ENCODE measurements at regions not wholly inside any gene's neighbourhood (a gene's known extent, or its start where the extent isn't known, plus 50 kb on each side); places are given as distances from the start of the nearest gene placed in this dataset.

DNA sequence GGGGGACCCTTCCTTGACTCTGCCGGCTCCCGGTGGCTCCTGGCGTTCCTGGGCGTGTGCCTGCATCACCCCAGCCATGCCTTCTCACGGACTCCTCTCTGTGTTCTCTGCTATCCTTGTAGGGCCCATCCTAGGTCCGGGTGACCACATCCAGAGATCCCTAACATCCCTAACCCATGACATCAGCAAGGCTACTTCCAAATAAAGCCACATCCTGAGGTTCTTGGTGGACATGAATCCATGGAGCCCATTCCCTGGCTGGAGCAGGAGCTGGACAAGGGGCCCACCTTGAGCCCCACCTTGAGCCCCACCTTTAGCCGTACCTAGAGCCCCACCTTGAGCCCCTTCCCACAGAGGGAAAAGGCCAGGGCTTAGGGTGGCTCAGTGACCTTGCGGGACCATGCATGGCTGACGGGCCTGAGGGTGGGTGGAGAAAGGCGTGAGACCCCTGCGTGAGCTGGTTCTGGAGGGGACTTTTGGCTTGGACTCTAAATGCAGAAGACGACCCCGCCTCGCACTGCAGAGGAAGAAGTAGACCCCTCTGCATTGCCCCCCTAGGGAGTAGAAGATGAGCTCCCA lies 58.5 kb upstream of the INPP5A start:
- H3K4me1 Mint-ChIP-seq: peaks cover 4% of the 10 kb centered on the region
- peak in 1 of 3 donors; percentile 1 for DNase-seq
- no peak for ATAC-seq
- H3K4me3 Mint-ChIP-seq: no peak overlapping the region
- H3K27me3 Mint-ChIP-seq: peaks cover 49% of the 10 kb centered on the region
- H3K27ac Mint-ChIP-seq: no peak overlapping the region
- H3K9me3 ChIP-seq (ENCODE audit: control insufficient read depth, low read length, poor library complexity, severe bottlenecking): no peaks in the 10 kb centered on the region
- H3K36me3 Mint-ChIP-seq (ENCODE audit: low read depth): peaks cover 4% of the 10 kb centered on the region

DNA sequence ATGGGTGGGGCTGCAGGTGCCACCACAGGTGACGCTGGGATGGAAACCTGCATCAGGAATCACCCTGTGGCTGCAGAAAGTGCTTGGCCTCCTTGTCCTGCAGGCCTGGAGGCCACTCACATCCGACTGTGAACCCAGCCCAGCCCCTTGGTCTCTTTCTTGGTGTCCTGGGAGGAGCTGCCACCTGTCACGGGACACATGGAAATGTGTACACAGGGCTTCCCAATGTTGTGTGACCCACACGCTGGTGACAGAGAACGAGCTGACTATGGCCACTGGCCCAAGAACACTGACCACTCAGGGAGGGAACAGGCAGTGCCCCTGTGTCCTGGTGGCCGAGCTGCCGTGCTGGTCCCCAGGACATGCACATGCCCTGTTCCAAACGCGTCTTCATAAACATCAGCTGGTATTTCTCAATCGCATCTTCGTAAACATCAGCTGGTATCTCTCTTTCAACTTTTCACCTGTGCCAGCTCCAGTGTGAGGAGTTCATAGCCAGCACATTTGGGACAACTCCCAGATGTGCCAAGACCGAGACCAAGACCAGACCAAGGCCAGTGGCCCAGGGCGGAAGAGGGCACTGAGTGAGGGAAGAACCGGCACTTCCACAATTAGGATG lies 57.9 kb upstream of the INPP5A start:
- Mint-ChIP-seq H3K27ac (no peak overlapping the region), H3K4me1 (peaks cover 4% of the 10 kb centered on the region)
- peak in 1 of 3 donors; percentile 1 for DNase-seq

DNA sequence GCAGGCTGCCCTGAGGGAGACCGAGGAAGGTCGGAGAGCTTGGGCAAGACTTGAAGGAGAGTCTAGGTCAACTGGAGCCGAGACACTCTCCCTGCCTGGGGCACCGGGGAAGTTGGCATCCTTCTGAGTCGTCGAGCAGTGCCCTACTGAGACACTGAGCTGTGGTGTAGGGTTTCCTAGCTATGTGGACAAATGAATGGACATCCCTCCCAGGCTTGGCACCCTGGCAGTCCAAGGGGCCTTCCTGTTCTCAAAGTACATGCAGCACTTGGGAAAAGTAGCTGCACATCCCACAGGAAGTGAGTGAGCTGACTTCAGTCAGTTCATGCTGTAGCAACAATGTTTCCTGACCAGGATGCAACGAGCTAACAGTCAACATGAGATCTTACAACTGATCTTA lies 57.2 kb upstream of the INPP5A start:
- peaks cover 4% of the 10 kb centered on the region for H3K4me1 Mint-ChIP-seq
- DNase-seq (peak in 1 of 3 donors; percentile 3), ATAC-seq (no peak)
- no peak overlapping the region for H3K27ac Mint-ChIP-seq
- peaks cover 4% of the 10 kb centered on the region for H3K36me3 Mint-ChIP-seq (ENCODE audit: low read depth)
- H3K4me3 Mint-ChIP-seq: no peak overlapping the region
- no peaks in the 10 kb centered on the region for H3K9me3 ChIP-seq (ENCODE audit: control insufficient read depth, low read length, poor library complexity, severe bottlenecking)
- peaks cover 54% of the 10 kb centered on the region for H3K27me3 Mint-ChIP-seq

More for the DNA sequence above, 57.9 kb upstream of the INPP5A start:
- no peaks in the 10 kb centered on the region for H3K9me3 ChIP-seq (ENCODE audit: control insufficient read depth, low read length, poor library complexity, severe bottlenecking)
- Mint-ChIP-seq H3K27me3 (peaks cover 50% of the 10 kb centered on the region), H3K36me3 (ENCODE audit: low read depth) (peaks cover 4% of the 10 kb centered on the region), H3K4me3 (no peak overlapping the region)
- ATAC-seq: no peak

DNA sequence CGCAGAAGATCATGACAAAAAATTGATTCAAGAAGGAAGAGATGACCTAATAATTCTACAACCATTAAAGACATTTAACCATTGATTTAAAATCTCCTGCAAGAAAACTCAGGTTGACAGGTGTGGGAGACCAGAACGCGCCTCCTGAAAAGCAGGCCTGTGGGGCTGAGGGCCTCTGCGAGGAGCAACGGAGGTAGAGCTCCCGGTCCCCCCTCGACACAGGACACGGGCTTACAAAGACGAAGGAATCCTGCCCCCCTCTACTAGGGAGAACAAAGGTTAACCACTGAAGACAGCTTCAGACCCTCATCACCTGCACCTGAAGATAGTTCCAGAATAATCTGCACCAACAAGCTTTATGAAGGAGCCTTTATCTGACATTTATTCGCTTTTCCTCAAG lies 55.9 kb upstream of the INPP5A start:
- ATAC-seq (no peak), DNase-seq (no peak)
- Mint-ChIP-seq H3K36me3 (ENCODE audit: low read depth) (peaks cover 4% of the 10 kb centered on the region), H3K27ac (no peak overlapping the region), H3K4me1 (peaks cover 4% of the 10 kb centered on the region), H3K27me3 (peaks cover 46% of the 10 kb centered on the region), H3K4me3 (no peak overlapping the region)
- H3K9me3 ChIP-seq (ENCODE audit: control insufficient read depth, low read length, poor library complexity, severe bottlenecking): no peaks in the 10 kb centered on the region

DNA sequence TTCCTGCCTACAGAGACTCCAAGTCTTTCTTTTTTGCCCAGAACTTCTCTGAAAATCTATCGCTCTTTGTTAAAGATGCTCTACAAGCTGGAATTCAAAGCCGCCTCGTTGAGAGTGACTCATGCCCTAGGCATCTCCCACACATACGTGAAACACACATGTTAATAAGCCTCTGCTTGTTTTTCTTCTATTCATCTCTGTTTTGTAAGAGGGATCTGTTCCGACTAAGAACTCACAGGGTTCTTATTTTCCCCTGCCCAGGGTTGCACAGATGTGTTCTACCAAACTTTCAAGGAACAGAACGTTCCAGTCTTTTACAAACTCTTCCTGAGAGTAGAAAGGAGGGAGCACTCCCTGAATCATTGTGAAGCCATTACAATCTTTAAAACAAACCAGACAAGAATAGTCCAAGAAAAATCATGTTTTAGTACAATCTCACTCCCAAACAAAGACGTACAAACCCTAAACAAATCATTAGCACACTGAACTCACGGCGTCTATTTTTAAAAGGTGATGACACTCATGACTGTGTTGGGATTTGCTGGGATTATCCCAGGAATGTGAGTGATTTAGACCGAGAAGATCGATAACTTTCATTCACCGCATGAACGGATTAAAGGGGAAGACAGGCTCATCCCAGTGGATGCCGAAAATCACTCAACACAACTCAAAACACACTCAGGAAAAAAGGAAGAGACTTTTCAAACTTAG lies 55.3 kb upstream of the INPP5A start:
- Mint-ChIP-seq H3K4me3 (no peak overlapping the region), H3K27ac (no peak overlapping the region), H3K27me3 (peaks cover 43% of the 10 kb centered on the region), H3K36me3 (ENCODE audit: low read depth) (peaks cover 4% of the 10 kb centered on the region), H3K4me1 (peaks cover 4% of the 10 kb centered on the region)
- no peaks in the 10 kb centered on the region for H3K9me3 ChIP-seq (ENCODE audit: control insufficient read depth, low read length, poor library complexity, severe bottlenecking)
- DNase-seq (no peak), ATAC-seq (no peak)

DNA sequence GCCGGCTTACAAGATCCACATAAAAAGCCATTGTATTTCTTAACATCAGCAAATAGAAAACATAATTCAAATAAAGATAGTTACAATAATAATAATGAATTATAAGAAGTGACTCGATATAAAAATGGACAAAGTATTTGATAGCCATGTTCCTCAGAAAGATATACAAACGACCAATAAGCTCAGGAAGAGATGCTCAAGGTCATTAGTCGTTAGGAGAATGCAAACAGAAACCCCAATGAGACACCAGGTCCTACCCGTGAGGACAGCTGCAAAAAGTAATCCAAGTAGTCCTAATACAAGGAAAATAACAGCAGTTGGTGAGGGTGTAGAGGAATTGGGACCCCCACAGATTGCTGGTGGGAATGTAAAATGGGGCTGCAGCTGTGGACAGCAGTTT lies 54.2 kb upstream of the INPP5A start:
- no peaks in the 10 kb centered on the region for H3K9me3 ChIP-seq (ENCODE audit: control insufficient read depth, low read length, poor library complexity, severe bottlenecking)
- ATAC-seq: no peak
- no peak for DNase-seq
- peaks cover 43% of the 10 kb centered on the region for H3K27me3 Mint-ChIP-seq
- no peak overlapping the region for H3K27ac Mint-ChIP-seq
- peaks cover 4% of the 10 kb centered on the region for H3K36me3 Mint-ChIP-seq (ENCODE audit: low read depth)
- no peak overlapping the region for H3K4me3 Mint-ChIP-seq
- peaks cover 4% of the 10 kb centered on the region for H3K4me1 Mint-ChIP-seq

DNA sequence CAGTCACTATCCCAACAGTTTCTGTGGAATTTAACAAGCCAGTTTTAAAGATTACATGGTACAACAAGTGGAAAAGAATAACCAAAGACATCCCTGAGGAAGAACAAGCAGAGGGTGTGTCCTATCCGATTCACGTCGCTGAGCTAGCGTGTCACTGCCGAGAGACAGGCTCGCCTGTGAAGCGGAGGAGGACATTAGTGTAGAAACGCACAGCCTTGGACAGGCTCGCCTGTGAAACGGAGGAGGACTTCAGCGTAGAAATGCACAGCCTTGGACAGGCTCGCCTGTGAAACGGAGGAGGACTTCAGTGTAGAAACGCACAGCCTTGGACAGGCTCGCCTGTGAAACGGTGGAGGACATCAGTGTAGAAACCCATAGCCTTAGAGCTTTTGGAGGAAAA lies 52.7 kb upstream of the INPP5A start:
- H3K36me3 Mint-ChIP-seq (ENCODE audit: low read depth): peaks cover 4% of the 10 kb centered on the region
- peaks cover 30% of the 10 kb centered on the region for H3K27me3 Mint-ChIP-seq
- H3K4me1 Mint-ChIP-seq: peaks cover 4% of the 10 kb centered on the region
- ATAC-seq (no peak), DNase-seq (no peak)
- no peaks in the 10 kb centered on the region for H3K9me3 ChIP-seq (ENCODE audit: control insufficient read depth, low read length, poor library complexity, severe bottlenecking)
- no peak overlapping the region for H3K27ac Mint-ChIP-seq
- H3K4me3 Mint-ChIP-seq: no peak overlapping the region

DNA sequence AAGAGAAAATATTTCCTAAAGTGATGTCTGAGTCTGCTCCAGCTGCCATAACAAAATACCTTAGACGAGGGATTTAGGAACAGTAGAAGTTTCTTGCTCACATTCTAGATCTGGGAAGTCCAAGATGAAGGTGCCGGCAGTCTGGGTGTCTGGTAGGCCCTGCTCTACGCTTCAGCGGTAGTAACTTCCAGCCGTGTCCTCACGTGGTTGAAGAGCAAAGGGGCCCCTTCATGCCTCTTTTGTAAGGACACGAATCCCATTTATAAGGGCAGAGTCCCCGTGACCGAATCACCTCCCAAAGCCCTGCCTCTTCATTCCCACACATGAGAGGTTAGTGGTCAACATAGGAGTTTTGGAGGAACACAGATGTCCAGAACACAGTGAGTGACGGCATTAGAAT lies 52.2 kb upstream of the INPP5A start:
- H3K4me3 Mint-ChIP-seq: no peak overlapping the region
- ATAC-seq (no peak), DNase-seq (no peak)
- H3K36me3 Mint-ChIP-seq (ENCODE audit: low read depth): peaks cover 4% of the 10 kb centered on the region
- H3K27me3 Mint-ChIP-seq: peaks cover 26% of the 10 kb centered on the region
- H3K4me1 Mint-ChIP-seq: peaks cover 4% of the 10 kb centered on the region
- no peaks in the 10 kb centered on the region for H3K9me3 ChIP-seq (ENCODE audit: control insufficient read depth, low read length, poor library complexity, severe bottlenecking)
- no peak overlapping the region for H3K27ac Mint-ChIP-seq

DNA sequence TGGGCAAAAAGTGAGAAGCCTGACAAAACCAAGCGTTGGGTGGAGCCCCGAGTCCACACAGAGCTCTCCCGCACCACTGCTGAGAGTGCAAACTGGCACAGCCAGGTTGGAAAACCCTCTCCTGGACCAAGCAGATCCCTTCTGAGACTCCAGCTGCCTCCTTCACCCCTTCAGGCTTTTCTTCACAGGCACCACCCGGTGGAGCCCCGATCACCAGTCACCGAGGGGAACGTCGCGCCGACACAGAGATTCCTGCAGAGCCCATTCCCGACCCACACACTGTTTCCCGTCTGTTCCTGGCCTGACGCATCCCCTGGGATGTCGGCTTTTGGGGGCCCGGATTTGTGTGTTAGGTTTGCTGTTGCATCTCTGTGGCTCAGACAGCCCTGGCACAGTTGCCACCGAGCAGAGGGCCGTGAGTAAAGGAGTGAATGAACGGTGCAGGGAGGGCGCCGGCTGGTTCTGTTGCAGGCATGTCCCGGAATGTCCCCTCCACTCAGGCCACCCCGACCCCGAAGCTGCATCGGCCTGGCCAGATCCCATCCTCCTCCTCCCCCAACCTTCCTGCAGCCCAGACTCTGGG lies 51.0 kb upstream of the INPP5A start:
- Mint-ChIP-seq H3K4me1 (no peaks in the 10 kb centered on the region), H3K36me3 (ENCODE audit: low read depth) (no peaks in the 10 kb centered on the region), H3K27me3 (peaks cover 17% of the 10 kb centered on the region), H3K4me3 (no peak overlapping the region), H3K27ac (no peak overlapping the region)
- H3K9me3 ChIP-seq (ENCODE audit: control insufficient read depth, low read length, poor library complexity, severe bottlenecking): no peaks in the 10 kb centered on the region
- ATAC-seq (no peak), DNase-seq (no peak)

DNA sequence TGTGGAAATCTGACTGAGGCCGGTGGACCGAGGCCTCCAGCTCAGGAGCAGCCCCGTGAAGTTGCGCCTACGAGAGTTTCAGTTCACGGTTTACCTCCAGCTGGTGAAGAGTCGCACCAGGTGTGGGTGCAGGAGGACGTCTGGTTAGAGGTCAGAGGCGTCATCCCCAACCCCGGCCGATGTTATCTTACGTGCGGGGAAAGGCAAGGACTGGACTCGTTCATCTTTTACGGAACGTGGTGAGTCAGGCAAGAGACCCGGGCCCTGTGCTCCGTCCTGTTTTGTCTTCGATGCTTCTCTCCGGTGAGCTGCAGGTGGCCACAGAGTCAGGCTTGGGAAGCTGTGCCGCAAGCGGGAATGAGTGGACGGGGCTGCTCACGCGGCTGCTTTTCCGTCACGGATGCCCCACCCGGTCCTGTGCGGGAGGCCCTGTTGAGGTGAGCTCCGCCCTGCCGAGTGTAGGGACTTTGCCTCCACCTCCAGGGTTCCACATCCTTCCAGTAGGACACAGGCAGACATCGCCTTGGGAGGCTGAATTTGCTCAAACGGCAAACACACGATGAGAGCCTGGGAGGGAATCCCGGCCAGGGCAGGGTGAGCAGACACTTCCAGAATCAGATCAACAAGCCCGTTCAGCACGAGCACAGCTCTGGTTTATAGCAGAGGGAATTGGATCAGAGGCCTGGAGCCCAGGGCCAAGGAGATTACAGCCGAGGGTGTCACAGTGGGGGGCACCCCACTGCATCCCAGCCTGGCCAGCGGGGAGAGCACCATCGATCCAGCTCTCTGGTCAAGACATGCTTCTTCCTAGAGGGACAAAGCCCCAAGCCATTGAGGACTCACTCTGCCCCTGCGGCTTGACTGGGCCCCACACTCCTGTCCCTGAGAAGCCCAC lies 50.1 kb upstream of the INPP5A start:
- H3K9me3 ChIP-seq (ENCODE audit: control insufficient read depth, low read length, poor library complexity, severe bottlenecking): no peaks in the 10 kb centered on the region
- peaks cover 11% of the 10 kb centered on the region for H3K27me3 Mint-ChIP-seq
- no peak overlapping the region for H3K4me3 Mint-ChIP-seq
- H3K4me1 Mint-ChIP-seq: no peaks in the 10 kb centered on the region
- ATAC-seq: no peak
- DNase-seq: no peak
- no peaks in the 10 kb centered on the region for H3K36me3 Mint-ChIP-seq (ENCODE audit: low read depth)
- H3K27ac Mint-ChIP-seq: no peak overlapping the region

Data from T-helper 17 cell (primary cell).